GM19452 (cell line): ENCODE measurements at regions not wholly inside any gene's neighbourhood (a gene's known extent, or its start where the extent isn't known, plus 50 kb on each side); places are given as distances from the start of the nearest gene placed in this dataset.

Experiments used
- ATAC-seq: cut with Tn5 transposase; IDR thresholded peaks from one replicate; pipeline ENCODE4 v1.9.1; 2021; ENCODE audit not compliant: unreplicated experiment

GRCh38 chr6:104118274-104118673, 741.4 kb downstream of the HACE1 start:
- no peak for ATAC-seq

- no peak for ATAC-seq
Measured at GRCh38 chr6:104109806-104110205, 749.9 kb downstream of the HACE1 start.

- no peak for ATAC-seq
Measured at GRCh38 chr6:104108634-104109033, 751.1 kb downstream of the HACE1 start.

- no peak for ATAC-seq
Measured at GRCh38 chr6:104095661-104096416, 763.9 kb downstream of the HACE1 start.

GRCh38 chr6:104087765-104088164, 772.0 kb downstream of the HACE1 start:
- ATAC-seq = no peak

- ATAC-seq = no peak
Measured at GRCh38 chr6:104068281-104068680, 791.4 kb downstream of the HACE1 start.

GRCh38 chr6:104064876-104065275, 794.8 kb downstream of the HACE1 start:
- no peak for ATAC-seq

GRCh38 chr6:104050455-104050854, 809.3 kb downstream of the HACE1 start:
- no peak for ATAC-seq

GRCh38 chr6:104046426-104046825, 813.3 kb downstream of the HACE1 start:
- ATAC-seq = no peak

GRCh38 chr6:104031346-104031745, 828.4 kb downstream of the HACE1 start:
- ATAC-seq = no peak

- ATAC-seq = no peak
Measured at GRCh38 chr6:104022126-104022525, 837.6 kb downstream of the HACE1 start.

- no peak for ATAC-seq
Measured at GRCh38 chr6:104019075-104019753, 840.5 kb downstream of the HACE1 start.

- no peak for ATAC-seq
Measured at GRCh38 chr6:104017410-104018381, 842.0 kb downstream of the HACE1 start.

GRCh38 chr6:104014163-104014959, 845.4 kb downstream of the HACE1 start:
- no peak for ATAC-seq

GRCh38 chr6:104013312-104013971, 846.3 kb downstream of the HACE1 start:
- ATAC-seq = no peak

- no peak for ATAC-seq
Measured at GRCh38 chr6:104010897-104011296, 848.8 kb downstream of the HACE1 start.

GRCh38 chr6:104003803-104004516, 855.8 kb downstream of the HACE1 start:
- no peak for ATAC-seq

- ATAC-seq = no peak
Measured at GRCh38 chr6:103995571-103995970, 864.1 kb downstream of the HACE1 start.

- ATAC-seq = no peak
Measured at GRCh38 chr6:103983860-103984259, 875.9 kb downstream of the HACE1 start.
